HG02588 (cell line): ENCODE measurements at regions not wholly inside any gene's neighbourhood (a gene's known extent, or its start where the extent isn't known, plus 50 kb on each side); places are given as distances from the start of the nearest gene placed in this dataset.

Source experiments
- ATAC-seq: cut with Tn5 transposase; IDR thresholded peaks from one replicate; pipeline ENCODE4 v1.9.1; 2021; ENCODE audit warnings: mild to moderate bottlenecking, moderate library complexity; ENCODE audit not compliant: unreplicated experiment

DNA sequence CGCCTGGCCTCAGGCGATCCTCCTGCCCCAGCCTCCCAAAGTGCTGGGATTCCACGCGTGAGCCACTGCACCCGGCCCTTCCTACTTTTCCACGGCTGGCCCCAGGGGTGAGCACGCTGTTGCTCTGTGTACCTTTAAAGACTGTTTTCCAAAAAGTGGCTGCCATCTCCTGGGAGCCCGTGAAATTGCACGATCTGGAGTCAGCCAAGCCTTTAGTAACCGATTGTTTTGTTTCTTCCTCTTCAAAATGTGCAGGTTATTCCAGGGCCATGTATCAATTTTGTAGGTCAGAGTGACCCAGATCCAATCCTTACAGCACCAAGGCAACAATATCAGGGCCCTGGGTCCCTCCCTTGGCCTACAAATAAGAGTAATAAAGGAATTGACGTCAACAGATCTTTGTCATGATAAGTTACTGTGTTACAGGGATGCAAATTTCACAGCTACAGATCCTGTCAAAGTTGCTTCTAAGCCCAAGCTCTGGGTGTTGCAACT is 135.6 kb upstream of the ZNF236 start:
- no peak for ATAC-seq

DNA sequence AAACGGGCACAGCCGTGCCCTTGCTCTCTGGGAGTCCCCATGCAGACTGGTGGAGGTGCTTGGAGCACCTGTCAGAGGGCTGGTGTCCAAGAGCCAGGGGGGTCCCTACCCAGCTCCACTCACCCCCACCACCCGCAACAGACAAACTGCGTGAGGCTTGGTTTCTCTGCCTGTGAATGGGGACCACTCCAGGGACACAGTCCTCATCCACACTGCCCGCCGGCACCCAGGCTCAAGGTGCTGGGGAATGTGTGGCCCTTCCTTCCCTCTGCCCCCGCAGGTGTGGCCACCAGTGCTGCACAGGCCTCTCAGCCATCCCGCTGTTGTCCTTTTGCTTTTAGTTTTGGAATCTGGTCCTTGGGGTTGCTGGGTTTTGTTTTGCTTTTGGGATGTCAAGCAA is 136.5 kb upstream of the ZNF236 start:
- no peak for ATAC-seq

DNA sequence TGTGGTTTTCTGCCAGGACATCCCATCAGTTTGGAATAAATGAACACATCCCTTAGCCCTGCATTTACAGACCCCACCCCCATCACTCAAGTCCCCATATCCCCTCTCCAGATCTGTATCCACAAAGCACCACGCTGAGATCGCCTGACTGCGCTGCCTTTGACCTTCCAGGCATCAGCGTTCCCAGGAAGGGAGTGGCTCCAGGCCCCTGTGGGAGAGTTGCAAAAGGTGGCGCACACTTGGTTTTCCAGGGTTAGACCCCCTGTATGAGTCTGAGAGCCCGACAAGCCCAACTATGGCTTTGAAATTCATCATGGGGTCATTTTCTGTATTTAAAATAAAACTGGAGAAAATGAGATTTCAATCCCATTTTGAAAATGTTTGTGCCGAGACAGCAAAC is 137.0 kb upstream of the ZNF236 start:
- no peak for ATAC-seq

DNA sequence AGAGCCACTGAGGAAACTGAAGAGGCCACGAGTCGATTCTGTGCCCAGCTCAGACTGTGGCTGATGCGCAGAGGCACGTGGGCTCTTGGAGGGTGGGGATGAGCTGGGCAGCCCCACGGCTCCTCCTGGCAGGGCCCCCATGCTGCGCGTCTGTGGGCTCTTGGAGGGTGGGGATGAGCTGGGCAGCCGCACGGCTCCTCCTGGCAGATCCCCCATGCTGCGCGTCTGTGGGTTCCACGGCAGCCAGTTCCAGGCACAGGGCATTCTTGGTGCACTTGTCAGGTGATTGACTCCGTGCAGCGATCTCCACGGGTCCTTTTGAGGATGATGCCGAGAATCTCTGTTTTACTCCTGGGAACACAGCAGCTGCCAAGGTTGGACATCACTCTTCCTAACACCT is 138.1 kb upstream of the ZNF236 start:
- ATAC-seq = no peak

DNA sequence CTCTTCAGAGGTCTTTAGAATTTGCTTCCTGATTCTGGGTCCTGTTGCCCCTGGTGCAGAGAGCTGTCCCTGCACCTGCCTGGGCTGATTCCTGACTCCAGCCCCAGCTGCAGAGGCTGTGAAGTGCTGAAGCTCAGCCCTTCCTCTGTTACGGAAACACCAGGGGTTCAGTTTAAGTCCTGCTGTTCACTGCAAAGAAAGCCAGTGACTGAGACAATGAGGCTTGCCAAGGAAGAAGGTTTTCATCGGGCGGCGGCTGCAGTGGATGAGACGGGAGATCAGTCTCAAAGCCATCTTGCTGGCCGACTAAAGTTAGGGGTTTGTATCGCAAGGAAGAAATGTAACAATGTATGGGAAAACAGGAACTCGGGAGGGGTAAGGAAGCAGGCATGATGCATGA is 142.4 kb upstream of the ZNF236 start:
- no peak for ATAC-seq

DNA sequence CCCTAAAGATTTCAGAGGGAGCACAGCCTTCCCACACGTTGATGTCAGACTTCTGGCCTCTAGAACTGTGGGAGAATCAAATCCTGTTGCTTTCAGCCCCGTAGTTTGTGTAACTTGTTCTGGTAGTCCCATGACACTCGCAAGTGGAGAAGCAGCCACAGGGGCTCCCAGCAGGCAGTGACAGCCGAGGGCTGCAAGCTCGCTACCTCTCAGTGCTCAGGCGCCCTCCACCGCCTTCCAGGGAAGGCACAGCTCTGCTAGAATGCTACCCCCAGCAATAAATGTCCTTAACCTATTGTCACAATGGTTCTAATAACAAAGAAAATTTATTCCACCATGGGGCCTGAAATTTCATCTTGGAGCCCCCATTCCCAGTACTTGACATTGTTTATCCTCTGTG is 143.1 kb upstream of the ZNF236 start:
- ATAC-seq = no peak

DNA sequence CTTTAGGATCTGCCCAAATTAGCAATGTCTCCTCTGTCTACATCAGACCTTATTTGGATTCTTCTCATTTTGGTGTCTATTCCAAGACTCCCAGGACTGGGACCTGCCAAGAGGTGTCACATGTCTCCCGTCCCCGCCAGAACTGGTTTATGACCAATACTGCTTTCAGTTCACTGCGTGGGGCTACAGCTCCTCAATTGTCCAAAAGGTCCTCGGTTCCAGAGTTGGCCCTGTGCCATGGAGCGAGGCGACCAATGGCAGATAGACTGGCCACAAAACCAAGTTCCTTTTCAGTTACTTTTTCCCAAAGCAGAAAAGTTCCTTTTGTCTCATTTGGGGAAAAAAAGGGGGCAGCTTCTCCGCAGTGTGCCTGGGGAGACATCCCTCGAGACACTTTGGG is 144.1 kb upstream of the ZNF236 start:
- ATAC-seq = no peak

DNA sequence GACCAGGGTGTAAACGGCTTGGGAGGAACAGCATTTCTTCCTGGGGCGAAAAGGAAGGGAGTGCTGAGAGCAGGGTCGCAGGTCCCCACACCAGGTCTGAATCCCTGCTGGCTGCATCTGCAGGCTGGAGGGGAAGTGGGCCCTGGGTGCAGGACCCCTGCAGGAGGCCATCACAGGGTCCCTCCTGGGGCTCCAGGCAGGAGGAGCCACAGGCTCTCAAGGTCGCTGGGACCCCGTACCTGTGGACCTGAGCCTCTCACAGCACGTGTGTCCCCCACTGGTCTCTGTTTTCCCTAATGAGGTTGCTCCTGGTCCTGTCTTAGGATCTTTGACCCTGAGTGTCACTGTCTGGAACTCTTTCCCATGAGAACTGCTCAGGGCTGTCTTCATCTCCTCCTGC is 147.8 kb upstream of the ZNF236 start:
- ATAC-seq = no peak

DNA sequence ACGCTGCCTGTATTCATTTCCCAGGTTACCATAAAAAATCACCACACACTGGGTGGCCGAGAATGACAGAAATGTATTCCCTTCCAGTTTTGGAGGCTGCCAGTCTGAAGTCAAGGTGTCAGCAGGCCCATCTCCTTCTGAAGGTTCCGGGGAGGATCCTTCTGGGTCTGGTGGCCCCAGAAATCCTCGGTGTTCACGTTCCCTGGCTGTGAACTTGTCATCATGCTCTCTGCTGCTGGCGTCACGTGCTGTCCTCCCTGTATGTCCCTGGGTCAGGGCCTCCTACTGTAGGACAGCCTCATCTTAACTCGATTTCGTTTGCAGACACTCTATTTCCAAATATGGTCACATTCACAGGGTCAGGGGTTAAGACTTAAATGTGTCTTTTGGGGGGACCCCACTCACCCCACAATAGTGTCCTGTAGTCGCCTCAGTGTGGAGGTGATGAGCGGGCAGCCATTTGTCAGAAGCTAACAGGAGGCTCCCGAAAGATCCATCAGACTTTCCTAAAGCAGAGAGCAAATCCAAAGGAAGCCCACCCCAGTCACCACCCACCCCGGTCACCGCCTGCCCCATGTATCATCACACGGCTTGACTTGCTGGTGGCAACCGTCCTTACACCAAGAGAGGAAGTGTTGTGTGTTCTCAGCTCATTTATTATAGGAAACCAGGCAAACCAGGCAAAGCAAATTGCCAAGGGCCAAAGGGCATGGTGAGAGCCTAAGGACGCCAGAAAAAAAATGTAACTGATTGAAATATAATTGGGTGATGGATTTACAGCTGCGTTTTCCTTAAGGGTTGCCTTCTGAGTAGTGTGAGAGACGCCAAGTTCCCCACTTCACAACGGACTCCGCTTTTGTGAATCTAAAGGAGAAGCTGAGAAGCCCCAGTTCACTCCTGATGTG is 148.8 kb upstream of the ZNF236 start:
- no peak for ATAC-seq

DNA sequence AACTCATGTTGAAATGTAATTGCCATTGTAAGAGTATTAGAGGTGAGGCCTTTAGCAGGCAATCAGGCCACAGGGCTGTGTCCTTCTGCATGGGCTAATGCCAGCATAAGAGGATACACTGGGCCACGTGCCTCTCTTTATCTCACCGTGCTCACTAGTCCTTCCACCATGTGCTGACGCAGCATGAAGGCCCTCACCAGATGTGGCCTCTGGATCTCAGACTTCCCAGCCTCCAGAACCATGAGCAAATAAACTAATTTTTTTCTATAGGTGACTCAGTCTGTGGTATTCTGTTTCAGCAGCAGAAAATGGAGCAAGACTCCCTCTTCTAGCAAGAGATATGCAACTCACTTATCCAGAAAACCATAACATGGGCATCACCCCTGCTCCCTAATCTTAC is 149.7 kb upstream of the ZNF236 start:
- ATAC-seq = no peak

DNA sequence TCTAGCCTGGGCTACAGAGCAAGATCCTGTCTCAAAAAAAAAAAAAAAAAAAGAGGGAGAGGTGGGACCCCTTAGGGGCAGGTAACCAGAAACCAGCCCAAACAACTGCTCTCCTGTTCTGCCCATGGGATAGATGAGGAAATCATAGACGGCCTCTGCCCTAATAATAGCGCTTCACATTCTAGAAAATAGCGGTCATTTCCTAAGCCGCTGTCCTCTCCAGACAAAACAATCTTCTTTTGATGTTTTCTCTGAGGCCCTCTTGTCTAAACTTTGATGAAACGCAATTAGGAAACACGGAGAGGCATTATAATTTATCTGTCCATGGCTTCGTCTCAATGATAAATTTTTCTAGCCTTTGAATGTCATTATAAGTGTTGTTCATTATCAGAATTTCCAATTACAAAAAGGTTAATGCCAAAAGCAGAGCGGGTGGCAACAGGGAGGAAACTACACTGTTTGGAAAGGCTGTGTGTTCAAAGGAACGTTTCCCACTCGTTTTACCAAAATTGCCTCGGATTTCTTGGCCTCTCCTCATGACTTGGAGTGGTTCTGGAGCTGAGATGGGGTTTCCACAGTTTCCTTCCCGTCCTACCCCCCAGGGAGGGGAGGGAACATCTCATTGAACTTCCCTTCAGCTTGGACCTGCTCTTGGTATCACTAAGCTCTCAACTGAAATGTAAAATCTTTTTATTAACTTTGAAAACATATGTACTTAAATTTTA is 151.6 kb upstream of the ZNF236 start:
- no peak for ATAC-seq

DNA sequence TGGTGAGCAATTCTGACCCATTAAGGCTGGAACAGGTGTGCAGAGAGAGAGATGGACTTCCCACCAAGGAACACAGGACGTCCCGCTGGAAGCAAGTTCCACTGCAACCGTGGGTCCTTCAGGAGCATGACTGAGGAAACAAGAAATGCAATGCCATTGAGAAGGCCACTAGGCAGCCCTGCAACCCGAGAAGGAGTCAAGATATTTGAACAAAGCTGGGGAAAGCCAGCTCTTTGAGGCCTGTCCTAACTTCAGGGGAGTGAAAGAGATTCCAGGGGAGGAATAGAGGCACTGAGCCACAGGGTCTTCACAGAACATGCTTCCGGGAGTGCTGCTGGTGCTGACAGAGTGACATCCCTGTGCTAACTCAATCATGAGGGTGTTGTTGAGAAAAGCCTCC is 153.8 kb upstream of the ZNF236 start:
- no peak for ATAC-seq

DNA sequence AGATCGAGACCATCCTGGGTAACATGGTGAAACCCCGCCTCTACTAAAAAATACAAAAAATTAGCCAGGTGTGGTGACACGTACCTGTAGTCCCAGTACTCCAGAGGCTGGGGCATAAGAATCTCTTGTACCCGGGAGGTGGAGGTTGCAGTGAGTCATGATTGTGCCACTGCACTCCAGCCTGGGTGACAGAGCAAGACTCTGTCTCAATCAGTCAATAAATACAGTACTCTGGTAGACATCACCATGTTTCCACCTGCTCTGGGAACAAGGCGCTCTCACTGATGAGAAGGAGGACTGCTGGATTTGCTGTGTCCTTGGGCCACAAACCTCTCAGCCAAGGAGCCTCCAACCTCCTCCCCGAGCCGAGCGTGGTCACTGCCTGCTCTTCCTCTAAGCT is 154.2 kb upstream of the ZNF236 start:
- no peak for ATAC-seq

DNA sequence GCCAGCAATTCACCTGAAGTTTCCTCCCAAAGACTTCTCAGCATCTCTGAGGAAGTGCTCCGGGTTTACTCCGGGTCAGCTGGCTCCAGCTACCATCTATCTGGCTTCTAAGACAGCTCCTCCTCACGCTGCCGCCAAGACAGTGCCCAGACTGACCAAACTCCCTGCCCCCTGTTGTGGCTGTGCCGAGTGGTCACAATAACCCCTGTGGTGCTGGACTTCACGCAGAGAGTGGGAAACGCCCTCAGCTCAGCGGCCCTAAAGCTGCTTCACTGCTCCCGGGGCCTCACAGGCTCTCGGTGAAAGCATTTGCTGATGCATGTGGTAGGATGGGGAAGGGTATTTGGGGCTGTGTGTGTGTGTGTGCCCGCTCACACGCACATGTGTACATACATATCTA is 154.8 kb upstream of the ZNF236 start:
- ATAC-seq = no peak

DNA sequence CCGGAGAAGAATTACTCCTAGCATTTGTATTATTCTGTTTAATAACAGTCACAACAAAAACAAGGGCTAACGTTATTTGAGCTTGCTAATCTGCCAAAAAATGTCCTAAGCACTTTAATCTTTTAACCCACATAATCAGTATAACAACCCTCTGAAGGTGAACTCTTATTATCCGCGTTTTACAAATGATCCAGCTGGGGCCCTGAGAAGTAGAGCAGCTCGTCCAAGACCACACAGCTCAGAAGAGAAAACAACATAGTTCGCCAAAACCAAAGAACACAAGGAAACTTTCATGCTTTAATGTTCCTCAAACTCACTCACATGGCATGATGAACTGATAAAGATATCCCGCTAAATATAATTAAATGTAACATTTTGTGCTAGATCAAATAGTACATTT is 159.7 kb upstream of the ZNF236 start:
- no peak for ATAC-seq

DNA sequence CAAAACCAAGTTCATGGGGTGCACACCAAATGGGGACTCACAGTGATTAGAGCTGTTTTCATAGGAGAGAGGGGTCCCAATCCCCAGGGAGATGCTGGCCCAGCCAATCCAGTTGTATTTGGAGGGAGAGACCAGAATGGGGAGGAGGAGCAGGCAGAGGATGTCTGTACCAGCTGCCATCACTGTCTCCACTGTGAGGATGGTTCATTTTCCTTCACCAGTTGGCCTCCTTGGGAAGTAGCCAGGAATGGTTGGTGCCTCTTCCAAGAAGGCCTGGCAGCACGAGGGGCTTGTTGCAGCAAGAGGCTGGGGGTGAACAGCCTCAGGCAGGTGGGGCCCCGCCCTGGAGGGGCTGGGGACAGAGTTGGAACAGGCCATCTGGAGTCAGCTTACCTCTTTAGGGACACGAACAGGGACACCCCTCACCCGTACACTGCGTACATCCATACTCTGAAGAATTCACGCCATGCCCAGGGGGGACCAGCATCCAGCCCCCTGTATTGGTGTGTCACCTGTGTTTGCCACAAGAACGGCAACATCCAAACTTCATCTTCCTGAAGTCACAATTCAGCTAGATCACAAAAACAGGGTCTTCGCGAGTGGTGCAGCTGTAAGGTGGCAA is 161.7 kb upstream of the ZNF236 start:
- no peak for ATAC-seq

DNA sequence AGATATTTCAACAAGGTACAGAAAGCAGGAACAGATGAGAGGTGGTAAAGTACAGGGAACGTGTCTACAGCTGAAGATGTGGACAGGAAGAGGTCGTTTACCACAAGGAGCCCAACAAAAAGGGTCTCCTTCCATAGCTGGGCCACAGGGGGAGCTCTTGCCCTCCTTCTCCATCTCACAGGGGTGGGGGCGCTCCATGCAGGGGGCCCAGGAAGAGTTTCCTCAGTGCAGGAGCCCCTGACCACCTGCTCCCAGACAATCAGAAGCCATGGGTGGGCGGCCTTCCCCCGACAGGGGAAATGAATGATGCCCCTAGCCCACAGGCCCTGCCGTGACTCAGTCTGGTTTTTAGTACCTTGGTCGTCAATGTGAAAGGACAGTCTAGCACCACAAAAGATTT is 163.6 kb upstream of the ZNF516 start:
- ATAC-seq = no peak

DNA sequence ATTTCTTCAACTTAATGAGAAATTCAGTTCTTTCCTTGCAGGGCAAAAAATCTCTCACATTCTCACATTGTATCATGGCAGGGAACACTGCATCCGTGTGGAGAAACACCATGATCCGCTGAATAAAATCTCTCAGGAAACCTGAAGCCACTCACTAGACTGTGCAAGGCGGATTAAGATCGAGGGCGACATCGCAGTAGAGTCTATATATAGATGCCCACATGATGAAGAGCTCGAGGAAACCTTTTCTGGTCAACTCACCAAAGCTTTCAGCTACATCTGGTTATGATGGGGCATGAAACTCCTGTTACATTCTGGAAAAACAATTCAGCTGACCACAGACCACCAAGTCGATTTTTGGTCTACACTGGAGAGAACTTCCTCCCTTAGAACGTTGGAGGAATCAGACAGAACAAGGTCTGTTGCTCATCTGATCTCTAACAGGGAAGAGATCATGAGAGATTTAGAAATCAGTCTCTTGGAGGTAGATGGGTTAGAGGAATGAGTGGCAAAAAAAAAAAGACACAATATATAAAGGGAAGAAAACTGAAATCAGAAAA is 162.9 kb upstream of the ZNF516 start:
- ATAC-seq = no peak

DNA sequence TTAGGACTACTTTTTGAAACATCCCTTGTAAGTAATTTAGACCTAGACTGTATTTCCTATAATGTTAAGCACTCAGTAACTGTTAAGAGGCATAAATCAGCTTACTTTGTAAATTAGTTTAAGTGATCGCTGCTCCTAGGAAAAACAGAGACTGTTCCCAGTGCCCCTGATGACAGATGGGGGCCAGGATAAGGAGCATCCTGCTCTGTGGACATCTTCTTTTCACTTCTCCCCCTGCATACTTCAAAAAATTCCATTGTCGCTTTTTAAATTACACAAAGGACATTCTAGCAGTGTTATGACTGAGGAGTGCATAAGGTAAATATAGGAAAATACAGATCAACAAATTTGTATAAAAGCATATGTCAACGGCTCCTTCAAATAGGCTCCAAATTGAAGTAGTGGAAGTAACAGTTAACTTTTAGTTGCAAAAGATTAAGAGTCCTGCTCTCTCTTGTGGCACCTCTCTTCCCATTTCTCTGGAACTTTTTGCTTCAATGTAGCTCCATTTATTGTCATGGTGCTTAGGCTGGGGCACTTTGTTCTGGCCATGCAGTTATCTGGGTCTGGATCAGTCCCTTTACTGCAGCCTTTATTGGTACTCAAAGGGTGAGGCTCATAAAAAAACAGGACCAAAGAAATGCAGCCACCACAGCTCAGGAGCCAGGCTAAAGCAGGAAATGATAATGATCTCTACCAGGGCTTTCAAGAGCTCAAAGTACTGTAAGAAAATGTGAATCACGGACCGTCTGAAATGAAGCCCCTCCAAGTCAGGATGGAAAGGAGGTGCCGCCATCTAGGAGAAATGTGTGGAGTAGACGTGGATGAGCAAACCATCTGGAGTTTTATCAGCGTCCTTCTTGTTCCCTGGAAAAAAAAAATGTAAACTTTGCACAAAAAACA is 162.1 kb upstream of the ZNF516 start:
- no peak for ATAC-seq

DNA sequence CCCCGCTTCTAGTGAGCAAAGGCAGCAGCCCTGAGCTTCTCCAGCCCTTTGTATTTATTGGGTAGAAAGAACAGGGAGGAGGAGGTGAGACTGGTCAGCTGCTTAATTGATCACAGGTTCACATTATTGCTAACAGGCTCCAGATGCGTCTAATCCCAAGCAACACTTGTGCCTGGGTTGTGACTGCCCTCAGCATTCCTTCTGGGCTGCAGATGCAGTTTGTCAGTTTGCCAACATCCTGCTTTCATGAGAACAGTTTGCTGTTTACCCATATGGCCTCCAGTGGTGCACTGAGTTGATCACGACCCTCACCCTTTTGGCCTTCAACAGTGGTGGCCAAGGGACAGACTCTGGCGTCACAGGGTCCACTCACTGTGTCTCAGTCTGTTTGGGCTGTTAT is 159.5 kb upstream of the ZNF516 start:
- no peak for ATAC-seq
